Central memory CD8-positive, alpha-beta T cell (primary cell): ENCODE measurements at regions not wholly inside any gene's neighbourhood (a gene's known extent, or its start where the extent isn't known, plus 50 kb on each side); places are given as distances from the start of the nearest gene placed in this dataset.

Source experiments
- ATAC-seq: fragments of 150-1000 bp; cut with Tn5 transposase; replicated peaks from 2 replicates; pipeline ENCODE4 v1.10.0; 2022; ENCODE audit warnings: mild to moderate bottlenecking, moderate FRiP score, moderate number of reproducible peaks; ENCODE audit not compliant: poor library complexity, severe bottlenecking; ENCODE audit errors: extremely low read depth
- DNase-seq, 2 donors: peaks; one replicate each; pipeline ENCODE4 v3.0.0; 2021; ENCODE audit warnings: low spot score in 2 of 2
- H3K27ac Mint-ChIP-seq: one replicate; pipeline ENCODE4 v1.8.0; 2022; ENCODE audit warnings: low read depth, mild to moderate bottlenecking, moderate library complexity, mixed read lengths
- H3K27me3 Mint-ChIP-seq: one replicate; pipeline ENCODE4 v1.8.0; 2022; ENCODE audit warnings: mixed read lengths
- H3K36me3 Mint-ChIP-seq: one replicate; pipeline ENCODE4 v1.8.0; 2022; ENCODE audit warnings: mild to moderate bottlenecking, moderate library complexity, mixed read lengths; ENCODE audit not compliant: insufficient read depth
- H3K4me1 Mint-ChIP-seq: one replicate; pipeline ENCODE4 v1.8.0; 2022; ENCODE audit warnings: mixed read lengths
- H3K4me3 Mint-ChIP-seq: one replicate; pipeline ENCODE4 v1.8.0; 2022; ENCODE audit warnings: mild to moderate bottlenecking, moderate library complexity, mixed read lengths
- H3K9me3 Mint-ChIP-seq: one replicate; pipeline ENCODE4 v1.8.0; 2022; ENCODE audit warnings: mixed read lengths

- peaks cover 74% of the 10 kb centered on the region for H3K27me3 Mint-ChIP-seq
- H3K9me3 Mint-ChIP-seq: no peaks in the 10 kb centered on the region
- DNase-seq (no peak), ATAC-seq (no peak)
- no peak overlapping the region for H3K4me3 Mint-ChIP-seq
- H3K27ac Mint-ChIP-seq: no peak overlapping the region
- H3K36me3 Mint-ChIP-seq: no peaks in the 10 kb centered on the region
- H3K4me1 Mint-ChIP-seq: no peaks in the 10 kb centered on the region
Measured at GRCh38 chr17:36823850-36824677, 113.2 kb upstream of the LHX1 start.

DNA sequence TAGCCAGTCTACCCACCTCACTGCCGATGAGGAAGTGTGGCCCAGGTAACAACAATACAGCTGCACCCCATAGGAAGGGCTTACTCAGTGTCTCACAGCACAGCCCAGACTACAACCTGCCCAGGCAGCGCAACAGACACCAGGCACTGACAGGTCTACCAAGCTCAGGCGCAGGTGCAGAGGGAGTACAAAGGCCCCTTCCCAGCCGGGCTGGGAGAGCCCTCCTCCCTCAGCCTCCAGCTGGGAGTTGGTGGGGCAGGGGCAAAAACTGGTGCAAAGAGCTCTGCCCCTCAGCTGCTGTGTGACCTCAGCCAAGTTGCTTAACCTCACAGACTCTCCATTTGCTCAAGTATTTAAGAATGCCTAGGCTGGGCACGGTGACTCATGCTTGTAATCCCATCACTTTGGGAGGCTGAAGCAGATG, 112.6 kb upstream of the LHX1 start:
- H3K9me3 Mint-ChIP-seq: no peaks in the 10 kb centered on the region
- no peak for ATAC-seq
- no peak overlapping the region for H3K27ac Mint-ChIP-seq
- DNase-seq: no peak
- no peaks in the 10 kb centered on the region for H3K36me3 Mint-ChIP-seq
- H3K4me1 Mint-ChIP-seq: no peaks in the 10 kb centered on the region
- H3K27me3 Mint-ChIP-seq: peaks cover 68% of the 10 kb centered on the region
- H3K4me3 Mint-ChIP-seq: no peak overlapping the region

GRCh38 chr17:36825113-36825512, 112.2 kb upstream of the LHX1 start:
- H3K27ac Mint-ChIP-seq: no peak overlapping the region
- peaks cover 63% of the 10 kb centered on the region for H3K27me3 Mint-ChIP-seq
- DNase-seq (no peak), ATAC-seq (no peak)
- H3K4me3 Mint-ChIP-seq: no peak overlapping the region
- no peaks in the 10 kb centered on the region for H3K36me3 Mint-ChIP-seq
- no peaks in the 10 kb centered on the region for H3K9me3 Mint-ChIP-seq
- H3K4me1 Mint-ChIP-seq: no peaks in the 10 kb centered on the region

GRCh38 chr17:36825521-36825920, 111.8 kb upstream of the LHX1 start:
- ATAC-seq: no peak
- Mint-ChIP-seq H3K9me3 (no peaks in the 10 kb centered on the region), H3K27ac (no peak overlapping the region), H3K27me3 (peaks cover 62% of the 10 kb centered on the region), H3K4me1 (no peaks in the 10 kb centered on the region), H3K36me3 (no peaks in the 10 kb centered on the region), H3K4me3 (no peak overlapping the region)
- no peak for DNase-seq

DNA sequence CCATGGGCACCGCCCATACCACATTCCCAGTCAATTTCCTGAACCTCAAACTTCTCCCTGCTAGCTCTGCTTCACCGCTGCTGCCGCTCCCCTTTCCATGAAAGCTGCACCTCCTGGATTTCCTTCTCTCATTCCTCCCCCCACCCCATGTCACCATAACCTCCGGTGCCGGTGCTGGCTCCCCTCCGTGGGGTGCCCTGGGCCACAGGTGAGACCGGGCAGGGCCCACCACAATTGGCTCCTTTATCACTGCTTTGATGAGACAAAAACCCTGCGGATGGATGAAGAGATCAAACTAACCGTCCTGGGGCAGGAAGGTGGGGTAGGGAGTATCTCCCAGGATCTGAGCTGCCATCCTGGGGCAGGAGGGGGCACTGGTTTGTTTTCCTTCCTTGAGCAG, 111.3 kb upstream of the LHX1 start:
- no peaks in the 10 kb centered on the region for H3K4me1 Mint-ChIP-seq

DNA sequence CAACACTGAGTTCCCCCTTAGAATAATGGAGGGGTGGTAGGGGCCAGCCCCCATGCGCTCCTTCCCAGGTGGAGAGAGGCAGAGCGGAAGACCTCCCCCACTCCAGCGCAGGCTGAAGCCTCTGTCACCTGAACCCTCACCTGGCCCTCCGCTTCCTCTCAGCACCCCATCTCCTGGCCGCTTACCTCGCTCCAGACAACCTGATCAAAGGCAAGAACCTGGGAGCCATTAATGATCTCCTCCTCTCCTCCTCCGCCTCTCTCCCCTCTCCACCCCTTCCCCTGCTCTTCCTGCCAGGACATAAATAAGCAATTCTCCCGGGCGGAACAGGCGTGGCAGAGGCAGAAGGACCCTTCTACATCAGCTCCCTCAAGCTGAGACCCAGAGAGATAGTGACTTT, 110.2 kb upstream of the LHX1 start:
- Mint-ChIP-seq H3K4me3 (no peak overlapping the region), H3K9me3 (no peaks in the 10 kb centered on the region), H3K36me3 (no peaks in the 10 kb centered on the region), H3K4me1 (no peaks in the 10 kb centered on the region), H3K27ac (no peak overlapping the region), H3K27me3 (peaks cover 46% of the 10 kb centered on the region)
- DNase-seq (no peak), ATAC-seq (no peak)

More for the DNA sequence above, 111.3 kb upstream of the LHX1 start:
- Mint-ChIP-seq H3K27me3 (peaks cover 57% of the 10 kb centered on the region), H3K9me3 (no peaks in the 10 kb centered on the region), H3K36me3 (no peaks in the 10 kb centered on the region), H3K4me3 (no peak overlapping the region), H3K27ac (no peak overlapping the region)
- no peak for DNase-seq
- ATAC-seq: no peak

GRCh38 chr17:36829676-36830075, 107.6 kb upstream of the LHX1 start:
- Mint-ChIP-seq H3K9me3 (no peaks in the 10 kb centered on the region), H3K27ac (no peak overlapping the region), H3K4me3 (no peak overlapping the region), H3K27me3 (peaks cover 32% of the 10 kb centered on the region), H3K36me3 (no peaks in the 10 kb centered on the region), H3K4me1 (no peaks in the 10 kb centered on the region)
- ATAC-seq: no peak
- DNase-seq: no peak

DNA sequence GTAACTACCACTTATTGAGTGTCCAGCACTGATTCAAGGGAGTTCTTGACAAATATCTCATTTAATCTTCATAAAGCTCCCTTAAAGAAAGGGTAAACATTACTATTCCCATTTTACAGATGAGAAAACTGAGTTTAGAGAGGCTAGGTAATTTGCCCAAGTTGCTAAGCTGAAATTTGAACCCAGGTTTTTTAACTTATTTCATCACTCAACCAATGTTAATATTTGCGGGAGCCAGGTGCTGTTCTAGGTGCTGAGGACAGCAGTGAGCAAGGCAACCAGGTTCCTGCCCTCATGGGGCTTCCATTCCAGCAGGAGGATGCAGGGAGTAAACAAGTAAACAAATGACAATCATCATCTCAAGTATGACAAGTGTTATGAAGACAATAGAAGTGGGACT, 104.0 kb upstream of the LHX1 start:
- H3K36me3 Mint-ChIP-seq: no peaks in the 10 kb centered on the region
- no peak overlapping the region for H3K27ac Mint-ChIP-seq
- ATAC-seq (no peak), DNase-seq (no peak)
- H3K4me1 Mint-ChIP-seq: no peaks in the 10 kb centered on the region
- H3K9me3 Mint-ChIP-seq: no peaks in the 10 kb centered on the region
- no peaks in the 10 kb centered on the region for H3K27me3 Mint-ChIP-seq
- no peak overlapping the region for H3K4me3 Mint-ChIP-seq

- Mint-ChIP-seq H3K4me1 (no peaks in the 10 kb centered on the region), H3K9me3 (no peaks in the 10 kb centered on the region), H3K4me3 (no peak overlapping the region), H3K27ac (no peak overlapping the region), H3K27me3 (no peaks in the 10 kb centered on the region), H3K36me3 (no peaks in the 10 kb centered on the region)
- ATAC-seq (no peak), DNase-seq (no peak)
Measured at GRCh38 chr17:36835036-36835435, 102.2 kb upstream of the LHX1 start.

- Mint-ChIP-seq H3K4me1 (no peaks in the 10 kb centered on the region), H3K27me3 (no peaks in the 10 kb centered on the region), H3K27ac (no peak overlapping the region), H3K4me3 (no peak overlapping the region), H3K36me3 (no peaks in the 10 kb centered on the region), H3K9me3 (no peaks in the 10 kb centered on the region)
- ATAC-seq (no peak), DNase-seq (no peak)
Measured at GRCh38 chr17:36837195-36837938, 99.9 kb upstream of the LHX1 start.

GRCh38 chr17:36837939-36838272, 99.4 kb upstream of the LHX1 start:
- ATAC-seq (no peak), DNase-seq (no peak)
- no peaks in the 10 kb centered on the region for H3K36me3 Mint-ChIP-seq
- no peaks in the 10 kb centered on the region for H3K27me3 Mint-ChIP-seq
- no peaks in the 10 kb centered on the region for H3K4me1 Mint-ChIP-seq
- H3K27ac Mint-ChIP-seq: no peak overlapping the region
- H3K4me3 Mint-ChIP-seq: no peak overlapping the region
- H3K9me3 Mint-ChIP-seq: no peaks in the 10 kb centered on the region

DNA sequence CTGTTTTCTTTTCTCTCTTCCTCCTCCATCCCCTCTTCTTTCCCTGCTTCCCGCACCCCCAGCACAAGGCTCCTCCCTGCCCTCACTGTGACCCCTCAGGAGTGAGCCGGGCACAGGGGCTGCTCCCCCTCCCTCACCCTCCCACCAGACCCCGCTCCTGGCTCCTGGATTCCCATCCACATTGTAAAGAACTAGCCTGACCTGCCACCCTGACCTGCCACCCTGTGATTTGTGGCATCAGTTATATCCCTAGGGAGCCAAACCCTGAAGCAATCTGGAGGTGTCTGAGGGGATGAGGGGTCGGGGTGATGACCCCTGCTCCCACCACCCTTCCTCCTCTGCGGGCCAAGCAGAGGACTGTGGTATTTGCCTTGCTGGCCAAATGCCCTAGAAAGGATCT, 98.0 kb upstream of the LHX1 start:
- Mint-ChIP-seq H3K9me3 (no peaks in the 10 kb centered on the region), H3K4me1 (no peaks in the 10 kb centered on the region), H3K27ac (no peak overlapping the region), H3K4me3 (no peak overlapping the region), H3K27me3 (peaks cover 9% of the 10 kb centered on the region), H3K36me3 (no peaks in the 10 kb centered on the region)
- ATAC-seq: no peak
- DNase-seq: no peak

GRCh38 chr17:36840796-36841195, 96.5 kb upstream of the LHX1 start:
- H3K9me3 Mint-ChIP-seq: no peaks in the 10 kb centered on the region
- peaks cover 3% of the 10 kb centered on the region for H3K36me3 Mint-ChIP-seq
- no peaks in the 10 kb centered on the region for H3K4me1 Mint-ChIP-seq
- no peak overlapping the region for H3K27ac Mint-ChIP-seq
- H3K27me3 Mint-ChIP-seq: peaks cover 19% of the 10 kb centered on the region
- DNase-seq: no peak
- no peak for ATAC-seq
- H3K4me3 Mint-ChIP-seq: no peak overlapping the region
